Uterus (tissue), 2 donors: ENCODE measurements at regions not wholly inside any gene's neighbourhood (a gene's known extent, or its start where the extent isn't known, plus 50 kb on each side); places are given as distances from the start of the nearest gene placed in this dataset.

Experiments used
- CTCF ChIP-seq, 4 experiments: fragments of 200-600 bp in 2 of 4; fragments of 450-650 bp in 2 of 4; sonication (generic) in 2 of 4; IDR thresholded peaks; one replicate each; pipeline ENCODE4 v1.5.1; 2016 to 2019; ENCODE audit warnings: antibody characterized with exemption in 4 of 4, mild to moderate bottlenecking in 2 of 4, moderate library complexity in 1 of 4
- POLR2A ChIP-seq, 2 donors: fragments of 450-650 bp; IDR thresholded peaks; one replicate each; pipeline ENCODE4 v1.6.1; 2016; ENCODE audit warnings: antibody characterized with exemption in 2 of 2, mild to moderate bottlenecking in 1 of 2, moderate library complexity in 1 of 2

GRCh38 chr6:76438768-76439167 lies 366.3 kb upstream of the IMPG1 start:
- TF ChIP-seq CTCF (IDR thresholded peaks at IDR 0.05) = no peak
- TF ChIP-seq POLR2A (IDR thresholded peaks at IDR 0.05) = no peak
